Right ventricle myocardium inferior (tissue), 1 donor: ENCODE measurements at regions not wholly inside any gene's neighbourhood (a gene's known extent, or its start where the extent isn't known, plus 50 kb on each side); places are given as distances from the start of the nearest gene placed in this dataset.

Experiments used
- ATAC-seq: fragments of 200-7000 bp; cut with Tn5 transposase; one replicate; pipeline ENCODE4 v1.9.1; 2020; ENCODE audit warnings: mild to moderate bottlenecking, moderate library complexity
- DNase-seq: peaks from one replicate; pipeline ENCODE4 v3.0.0; 2021; ENCODE audit errors: missing footprints
- intact Hi-C: fragments of 100-400 bp; cut with DNase I; formaldehyde crosslinking; loops from one replicate; pipeline ENCODE4 v1.11.0; 2022
- donor health status: DM: no; HTN: yes; CAD: no; lungs with severe emphysema.

GRCh38 chr22:44405661-44406060, 92.4 kb downstream of the RTL6 start:
- DNase-seq: no peak
- intact Hi-C loops: no loop called here
- ATAC-seq: no peak

- no peak for DNase-seq
- ATAC-seq: no peak
- intact Hi-C loops: no loop called here
Observed at GRCh38 chr22:44404341-44405020, 91.7 kb upstream of the SHISAL1 start.

- ATAC-seq (no peak), DNase-seq (no peak)
- intact Hi-C loops: no loop called here
Observed at GRCh38 chr22:44403602-44404329, 91.0 kb upstream of the SHISAL1 start.

- ATAC-seq (no peak), DNase-seq (no peak)
- intact Hi-C loops: no loop called here
Observed at GRCh38 chr22:44403166-44403565, 90.4 kb upstream of the SHISAL1 start.

- ATAC-seq: no peak
- DNase-seq: no peak
- intact Hi-C loops: no loop called here
Observed at GRCh38 chr22:44402196-44403111, 89.7 kb upstream of the SHISAL1 start.

- no peak for DNase-seq
- intact Hi-C loops: no loop called here
- no peak for ATAC-seq
Observed at GRCh38 chr22:44401783-44402110, 89.0 kb upstream of the SHISAL1 start.

- no peak for ATAC-seq
- intact Hi-C loops: no loop called here
- no peak for DNase-seq
Observed at GRCh38 chr22:44400763-44401060, 88.0 kb upstream of the SHISAL1 start.

GRCh38 chr22:44399906-44400762, 87.4 kb upstream of the SHISAL1 start:
- DNase-seq (no peak), ATAC-seq (no peak)
- intact Hi-C loops: no loop called here

GRCh38 chr22:44398856-44399837, 86.4 kb upstream of the SHISAL1 start:
- ATAC-seq (no peak), DNase-seq (no peak)
- intact Hi-C loops: no loop called here

GRCh38 chr22:44396727-44397722, 84.3 kb upstream of the SHISAL1 start:
- ATAC-seq: no peak
- intact Hi-C loops: no loop called here
- no peak for DNase-seq

GRCh38 chr22:44396021-44396726, 83.4 kb upstream of the SHISAL1 start:
- ATAC-seq: no peak
- no peak for DNase-seq

GRCh38 chr22:44395118-44396005, 82.6 kb upstream of the SHISAL1 start:
- DNase-seq (no peak), ATAC-seq (no peak)
- intact Hi-C loops: no loop called here

More at GRCh38 chr22:44396021-44396726, 83.4 kb upstream of the SHISAL1 start:
- intact Hi-C loops: no loop called here

- intact Hi-C loops: no loop called here
- ATAC-seq (no peak), DNase-seq (no peak)
Observed at GRCh38 chr22:44394246-44395117, 81.7 kb upstream of the SHISAL1 start.

GRCh38 chr22:44393066-44393465, 80.3 kb upstream of the SHISAL1 start:
- ATAC-seq (no peak), DNase-seq (no peak)
- intact Hi-C loops: no loop called here
